ENCODE measurements at regions not wholly inside any gene's neighbourhood (a gene's known extent, or its start where the extent isn't known, plus 50 kb on each side); places are given as distances from the start of the nearest gene placed in this dataset.

DNA sequence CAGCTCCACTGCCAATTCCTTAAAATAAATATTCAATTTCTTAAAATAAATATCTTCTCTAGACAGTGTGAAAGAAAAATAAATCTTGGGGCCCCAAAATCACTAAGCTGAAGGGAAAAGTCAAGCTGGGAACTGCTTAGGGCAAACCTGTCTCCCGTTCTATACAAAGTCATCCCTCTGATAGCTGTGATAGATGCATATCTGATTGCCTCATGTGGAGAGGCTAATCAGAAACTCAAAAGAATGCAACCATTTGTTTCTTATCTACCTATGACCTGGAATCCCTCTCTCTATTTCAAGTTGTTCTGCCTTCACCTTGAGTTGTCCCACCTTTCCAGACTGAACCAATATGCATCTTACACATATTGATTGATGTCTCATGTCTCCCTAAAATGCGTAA, 889.8 kb downstream of the TRHDE start:
- no peak for TF ChIP-seq RAD21 (IDR thresholded peaks at IDR 0.05; ENCODE audit: low read depth)
- no peak for TF ChIP-seq EP300 (IDR thresholded peaks at IDR 0.05; ENCODE audit: borderline replicate concordance)

Data from Ishikawa (cell line).